HEK293 (cell line): ENCODE measurements at regions not wholly inside any gene's neighbourhood (a gene's known extent, or its start where the extent isn't known, plus 50 kb on each side); places are given as distances from the start of the nearest gene placed in this dataset.

Source experiments
- GFI1B ChIP-seq: fragments of 450-650 bp; formaldehyde crosslinking; IDR thresholded peaks from 2 replicates; pipeline ENCODE4 v1.5.1; 2016; ENCODE audit warnings: missing biosample characterization, missing genetic modification characterization
- MYNN ChIP-seq: fragments of 450-650 bp; formaldehyde crosslinking; IDR thresholded peaks from 2 replicates; pipeline ENCODE4 v1.5.1; 2016; ENCODE audit warnings: missing biosample characterization, missing genetic modification characterization, borderline replicate concordance
- REST ChIP-seq: fragments of 450-650 bp; formaldehyde crosslinking; IDR thresholded peaks from 2 replicates; pipeline ENCODE4 v1.5.1; 2016; ENCODE audit warnings: missing biosample characterization, missing genetic modification characterization
- SALL2 ChIP-seq: fragments of 450-650 bp; formaldehyde crosslinking; IDR thresholded peaks from 2 replicates; pipeline ENCODE4 v1.5.0; 2017; ENCODE audit warnings: missing biosample characterization, mild to moderate bottlenecking, missing genetic modification characterization, borderline replicate concordance
- YY2 ChIP-seq: fragments of 450-650 bp; formaldehyde crosslinking; IDR thresholded peaks from 2 replicates; pipeline ENCODE4 v1.5.1; 2016; ENCODE audit warnings: missing biosample characterization, missing genetic modification characterization
- ZEB2 ChIP-seq: fragments of 450-650 bp; formaldehyde crosslinking; IDR thresholded peaks from 2 replicates; pipeline ENCODE4 v1.5.1; 2016; ENCODE audit warnings: missing biosample characterization, missing genetic modification characterization
- ZNF239 ChIP-seq: fragments of 450-650 bp; formaldehyde crosslinking; IDR thresholded peaks from 2 replicates; pipeline ENCODE4 v1.5.1; 2016; ENCODE audit warnings: missing biosample characterization, missing genetic modification characterization
- ZNF274 ChIP-seq, 2 experiments: fragments of 200-500 bp in 1 of 2; fragments of 450-650 bp in 1 of 2; sonication (Bioruptor generic) in 1 of 2; formaldehyde crosslinking in 1 of 2; IDR thresholded peaks; 2 replicates each; pipeline versions ENCODE4 v1.5.1 to v1.6.1; 2014 to 2016; ENCODE audit warnings: borderline replicate concordance in 1 of 2, inconsistent platforms in 1 of 2, low read length in 1 of 2, missing biosample characterization in 1 of 2, missing genetic modification characterization in 1 of 2
- ZNF341 ChIP-seq: fragments of 450-650 bp; formaldehyde crosslinking; IDR thresholded peaks from 2 replicates; pipeline ENCODE4; 2016; ENCODE audit warnings: low read depth, missing biosample characterization, missing genetic modification characterization
- TF ChIP-seq, protein P1 (sequence below): fragments of 450-650 bp; formaldehyde crosslinking; IDR thresholded peaks from 2 replicates; pipeline ENCODE4 v1.5.1; 2016; ENCODE audit warnings: missing biosample characterization, missing genetic modification characterization
- TF ChIP-seq, protein P2 (sequence below): fragments of 450-650 bp; formaldehyde crosslinking; IDR thresholded peaks from 2 replicates; pipeline ENCODE4 v1.5.1; 2016; ENCODE audit warnings: missing biosample characterization, missing genetic modification characterization
- TF ChIP-seq, protein P3 (sequence below): fragments of 450-650 bp; formaldehyde crosslinking; IDR thresholded peaks from 2 replicates; pipeline ENCODE4 v1.5.1; 2016; ENCODE audit warnings: missing biosample characterization, missing genetic modification characterization, low read depth
- TF ChIP-seq, protein P4 (sequence below): IDR thresholded peaks from 2 replicates; pipeline ENCODE4 v1.6.1; 2011; ENCODE audit warnings: mild to moderate bottlenecking, low read depth, low read length, borderline replicate concordance
- TF ChIP-seq, protein P5 (sequence below): fragments of 450-650 bp; formaldehyde crosslinking; IDR thresholded peaks from 2 replicates; pipeline ENCODE4 v1.5.1; 2016; ENCODE audit warnings: missing biosample characterization, missing genetic modification characterization

DNA sequence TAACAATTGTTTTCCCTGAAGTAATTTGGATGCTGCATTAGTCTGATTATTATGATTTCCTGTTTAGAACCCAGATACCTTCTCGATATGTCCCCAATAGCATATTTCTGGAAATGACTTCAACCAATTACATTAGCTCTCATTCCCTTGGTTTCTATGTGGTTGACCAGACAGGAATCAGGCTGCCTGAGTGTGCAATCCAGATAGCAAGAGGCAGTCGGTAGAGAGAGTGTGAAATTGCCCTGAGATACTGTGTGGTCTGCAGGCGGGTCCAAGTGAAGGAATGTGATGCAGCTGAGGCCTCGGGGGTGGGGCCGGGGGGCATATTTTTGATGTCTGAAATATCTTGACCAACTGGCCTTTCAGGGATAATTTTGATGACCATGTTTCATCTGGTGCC is 143.9 kb upstream of the ITGA6 start:
- TF ChIP-seq ZNF239 (tag by site-specific recombination): no peak
- TF ChIP-seq, protein P1, sequence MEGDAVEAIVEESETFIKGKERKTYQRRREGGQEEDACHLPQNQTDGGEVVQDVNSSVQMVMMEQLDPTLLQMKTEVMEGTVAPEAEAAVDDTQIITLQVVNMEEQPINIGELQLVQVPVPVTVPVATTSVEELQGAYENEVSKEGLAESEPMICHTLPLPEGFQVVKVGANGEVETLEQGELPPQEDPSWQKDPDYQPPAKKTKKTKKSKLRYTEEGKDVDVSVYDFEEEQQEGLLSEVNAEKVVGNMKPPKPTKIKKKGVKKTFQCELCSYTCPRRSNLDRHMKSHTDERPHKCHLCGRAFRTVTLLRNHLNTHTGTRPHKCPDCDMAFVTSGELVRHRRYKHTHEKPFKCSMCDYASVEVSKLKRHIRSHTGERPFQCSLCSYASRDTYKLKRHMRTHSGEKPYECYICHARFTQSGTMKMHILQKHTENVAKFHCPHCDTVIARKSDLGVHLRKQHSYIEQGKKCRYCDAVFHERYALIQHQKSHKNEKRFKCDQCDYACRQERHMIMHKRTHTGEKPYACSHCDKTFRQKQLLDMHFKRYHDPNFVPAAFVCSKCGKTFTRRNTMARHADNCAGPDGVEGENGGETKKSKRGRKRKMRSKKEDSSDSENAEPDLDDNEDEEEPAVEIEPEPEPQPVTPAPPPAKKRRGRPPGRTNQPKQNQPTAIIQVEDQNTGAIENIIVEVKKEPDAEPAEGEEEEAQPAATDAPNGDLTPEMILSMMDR (tag by site-specific recombination): no peak
- TF ChIP-seq YY2: no peak
- TF ChIP-seq REST (tag by site-specific recombination): no peak
- TF ChIP-seq, protein P2, sequence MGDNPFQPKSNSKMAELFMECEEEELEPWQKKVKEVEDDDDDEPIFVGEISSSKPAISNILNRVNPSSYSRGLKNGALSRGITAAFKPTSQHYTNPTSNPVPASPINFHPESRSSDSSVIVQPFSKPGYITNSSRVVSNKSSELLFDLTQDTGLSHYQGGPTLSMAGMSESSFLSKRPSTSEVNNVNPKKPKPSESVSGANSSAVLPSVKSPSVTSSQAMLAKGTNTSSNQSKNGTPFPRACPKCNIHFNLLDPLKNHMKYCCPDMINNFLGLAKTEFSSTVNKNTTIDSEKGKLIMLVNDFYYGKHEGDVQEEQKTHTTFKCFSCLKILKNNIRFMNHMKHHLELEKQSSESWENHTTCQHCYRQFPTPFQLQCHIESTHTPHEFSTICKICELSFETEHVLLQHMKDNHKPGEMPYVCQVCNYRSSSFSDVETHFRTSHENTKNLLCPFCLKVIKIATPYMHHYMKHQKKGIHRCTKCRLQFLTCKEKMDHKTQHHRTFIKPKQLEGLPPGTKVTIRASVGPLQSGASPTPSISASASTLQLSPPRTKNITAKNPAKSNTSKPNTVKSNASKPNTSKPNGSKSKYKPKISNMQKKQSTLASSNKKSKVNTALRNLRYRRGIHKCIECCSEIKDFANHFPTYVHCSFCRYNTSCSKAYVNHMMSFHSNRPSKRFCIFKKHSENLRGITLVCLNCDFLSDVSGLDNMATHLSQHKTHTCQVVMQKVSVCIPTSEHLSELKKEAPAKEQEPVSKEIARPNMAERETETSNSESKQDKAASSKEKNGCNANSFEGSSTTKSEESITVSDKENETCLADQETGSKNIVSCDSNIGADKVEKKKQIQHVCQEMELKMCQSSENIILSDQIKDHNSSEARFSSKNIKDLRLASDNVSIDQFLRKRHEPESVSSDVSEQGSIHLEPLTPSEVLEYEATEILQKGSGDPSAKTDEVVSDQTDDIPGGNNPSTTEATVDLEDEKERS (tag by site-specific recombination): no peak
- TF ChIP-seq GFI1B (tag by site-specific recombination): no peak
- TF ChIP-seq, protein P3, sequence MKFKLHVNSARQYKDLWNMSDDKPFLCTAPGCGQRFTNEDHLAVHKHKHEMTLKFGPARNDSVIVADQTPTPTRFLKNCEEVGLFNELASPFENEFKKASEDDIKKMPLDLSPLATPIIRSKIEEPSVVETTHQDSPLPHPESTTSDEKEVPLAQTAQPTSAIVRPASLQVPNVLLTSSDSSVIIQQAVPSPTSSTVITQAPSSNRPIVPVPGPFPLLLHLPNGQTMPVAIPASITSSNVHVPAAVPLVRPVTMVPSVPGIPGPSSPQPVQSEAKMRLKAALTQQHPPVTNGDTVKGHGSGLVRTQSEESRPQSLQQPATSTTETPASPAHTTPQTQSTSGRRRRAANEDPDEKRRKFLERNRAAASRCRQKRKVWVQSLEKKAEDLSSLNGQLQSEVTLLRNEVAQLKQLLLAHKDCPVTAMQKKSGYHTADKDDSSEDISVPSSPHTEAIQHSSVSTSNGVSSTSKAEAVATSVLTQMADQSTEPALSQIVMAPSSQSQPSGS (tag by site-specific recombination): no peak
- TF ChIP-seq ZEB2 (tag by site-specific recombination): no peak
- no peak for TF ChIP-seq MYNN (tag by site-specific recombination)
- TF ChIP-seq, protein P4, sequence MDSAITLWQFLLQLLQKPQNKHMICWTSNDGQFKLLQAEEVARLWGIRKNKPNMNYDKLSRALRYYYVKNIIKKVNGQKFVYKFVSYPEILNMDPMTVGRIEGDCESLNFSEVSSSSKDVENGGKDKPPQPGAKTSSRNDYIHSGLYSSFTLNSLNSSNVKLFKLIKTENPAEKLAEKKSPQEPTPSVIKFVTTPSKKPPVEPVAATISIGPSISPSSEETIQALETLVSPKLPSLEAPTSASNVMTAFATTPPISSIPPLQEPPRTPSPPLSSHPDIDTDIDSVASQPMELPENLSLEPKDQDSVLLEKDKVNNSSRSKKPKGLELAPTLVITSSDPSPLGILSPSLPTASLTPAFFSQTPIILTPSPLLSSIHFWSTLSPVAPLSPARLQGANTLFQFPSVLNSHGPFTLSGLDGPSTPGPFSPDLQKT: no peak
- TF ChIP-seq ZNF341 (tag by site-specific recombination): no peak
- TF ChIP-seq ZNF274 (IDR thresholded peaks at IDR 0.05; ENCODE audit: low read length): no peak
- no peak for TF ChIP-seq ZNF274 (tag by site-specific recombination; IDR thresholded peaks at IDR 0.05; ENCODE audit: borderline replicate concordance)
- TF ChIP-seq, protein P5, sequence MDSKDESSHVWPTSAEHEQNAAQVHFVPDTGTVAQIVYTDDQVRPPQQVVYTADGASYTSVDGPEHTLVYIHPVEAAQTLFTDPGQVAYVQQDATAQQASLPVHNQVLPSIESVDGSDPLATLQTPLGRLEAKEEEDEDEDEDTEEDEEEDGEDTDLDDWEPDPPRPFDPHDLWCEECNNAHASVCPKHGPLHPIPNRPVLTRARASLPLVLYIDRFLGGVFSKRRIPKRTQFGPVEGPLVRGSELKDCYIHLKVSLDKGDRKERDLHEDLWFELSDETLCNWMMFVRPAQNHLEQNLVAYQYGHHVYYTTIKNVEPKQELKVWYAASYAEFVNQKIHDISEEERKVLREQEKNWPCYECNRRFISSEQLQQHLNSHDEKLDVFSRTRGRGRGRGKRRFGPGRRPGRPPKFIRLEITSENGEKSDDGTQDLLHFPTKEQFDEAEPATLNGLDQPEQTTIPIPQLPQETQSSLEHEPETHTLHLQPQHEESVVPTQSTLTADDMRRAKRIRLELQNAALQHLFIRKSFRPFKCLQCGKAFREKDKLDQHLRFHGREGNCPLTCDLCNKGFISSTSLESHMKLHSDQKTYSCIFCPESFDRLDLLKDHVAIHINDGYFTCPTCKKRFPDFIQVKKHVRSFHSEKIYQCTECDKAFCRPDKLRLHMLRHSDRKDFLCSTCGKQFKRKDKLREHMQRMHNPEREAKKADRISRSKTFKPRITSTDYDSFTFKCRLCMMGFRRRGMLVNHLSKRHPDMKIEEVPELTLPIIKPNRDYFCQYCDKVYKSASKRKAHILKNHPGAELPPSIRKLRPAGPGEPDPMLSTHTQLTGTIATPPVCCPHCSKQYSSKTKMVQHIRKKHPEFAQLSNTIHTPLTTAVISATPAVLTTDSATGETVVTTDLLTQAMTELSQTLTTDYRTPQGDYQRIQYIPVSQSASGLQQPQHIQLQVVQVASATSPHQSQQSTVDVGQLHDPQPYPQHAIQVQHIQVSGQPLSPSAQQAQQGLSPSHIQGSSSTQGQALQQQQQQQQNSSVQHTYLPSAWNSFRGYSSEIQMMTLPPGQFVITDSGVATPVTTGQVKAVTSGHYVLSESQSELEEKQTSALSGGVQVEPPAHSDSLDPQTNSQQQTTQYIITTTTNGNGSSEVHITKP (tag by site-specific recombination): no peak
- no peak for TF ChIP-seq SALL2 (tag by site-specific recombination)
